IPS-NIHi7 (cell line): ENCODE measurements at regions not wholly inside any gene's neighbourhood (a gene's known extent, or its start where the extent isn't known, plus 50 kb on each side); places are given as distances from the start of the nearest gene placed in this dataset.

Experiments
- DNase-seq: peaks from one replicate; pipeline ENCODE4 v3.0.0; 2012; ENCODE audit warnings: mixed read lengths; ENCODE audit errors: extremely low spot score

DNA sequence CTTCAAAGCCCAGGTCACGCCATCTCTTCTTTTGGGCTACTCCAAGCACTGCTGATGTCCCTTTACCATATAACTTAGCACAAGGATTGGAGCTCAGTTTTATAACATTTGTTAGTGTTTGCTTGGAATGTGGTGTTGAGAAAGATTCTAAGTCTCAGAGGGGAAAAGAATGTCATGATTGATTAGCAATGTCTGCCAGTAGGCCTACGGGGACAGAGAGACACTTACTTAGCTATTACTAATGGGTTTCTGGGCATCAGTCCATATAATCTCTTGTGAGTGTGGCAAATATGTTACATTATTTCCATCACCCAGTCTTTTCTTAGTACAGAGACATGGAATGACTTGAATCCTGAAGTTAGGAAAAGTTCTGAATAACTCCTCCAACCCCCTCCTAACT, 75.4 kb upstream of the FSHB start:
- no peak for DNase-seq

DNA sequence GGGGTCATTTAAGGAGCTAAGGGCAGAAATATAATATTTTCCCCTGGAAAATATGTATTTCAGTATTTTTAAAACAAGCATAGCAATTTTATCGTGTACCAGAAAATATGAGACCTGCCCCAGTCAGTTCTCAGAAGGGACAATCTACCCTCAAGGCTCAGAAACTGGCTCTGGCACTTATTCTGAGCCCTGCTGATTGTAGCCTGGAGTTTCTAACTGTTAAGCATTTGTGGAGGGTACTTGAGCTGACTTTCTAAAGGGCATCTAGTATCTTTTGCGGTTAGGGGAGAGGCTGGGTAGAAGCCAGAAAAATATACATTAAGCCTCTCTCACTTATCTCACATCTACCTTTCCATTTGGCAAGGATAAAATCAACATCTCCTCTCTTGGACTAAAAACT, 71.3 kb upstream of the FSHB start:
- no peak for DNase-seq

DNA sequence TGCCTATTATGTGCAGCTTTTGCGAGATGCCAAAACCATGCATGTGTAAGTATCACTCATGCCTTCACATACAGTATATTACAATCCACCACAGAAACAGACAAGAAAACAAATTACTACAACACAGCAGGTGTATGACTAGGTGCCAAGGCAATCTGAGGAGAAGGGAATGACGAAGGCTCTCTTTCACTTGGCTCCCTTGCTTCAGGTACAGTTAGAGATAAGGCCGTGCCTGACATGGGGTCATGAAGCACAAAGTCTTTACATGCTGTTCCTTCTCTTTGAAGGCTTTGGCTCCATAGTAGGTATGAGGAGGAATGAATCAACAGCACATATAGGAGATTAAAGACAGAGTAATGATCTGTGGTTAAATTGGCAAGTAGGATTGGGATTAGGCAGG, 65.2 kb upstream of the FSHB start:
- DNase-seq = no peak

DNA sequence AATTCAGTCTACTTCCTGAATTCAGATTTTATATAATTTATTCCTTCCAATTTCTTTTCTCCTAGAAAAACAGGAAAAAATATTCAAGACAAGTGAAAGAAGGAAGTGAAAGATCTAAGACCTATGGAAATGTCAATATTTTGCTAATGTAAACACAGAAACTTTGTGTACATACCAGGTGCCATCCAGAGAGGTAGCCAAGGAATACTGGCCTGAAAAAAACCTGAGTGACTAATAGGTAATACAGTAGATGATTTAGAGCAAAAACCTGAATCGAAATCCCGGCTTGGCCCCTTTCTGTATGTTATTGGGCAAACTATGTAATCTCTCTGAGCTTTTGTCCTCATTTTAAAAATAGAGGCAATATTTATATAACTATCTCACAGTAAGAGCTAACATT, 59.2 kb upstream of the FSHB start:
- DNase-seq = no peak

DNA sequence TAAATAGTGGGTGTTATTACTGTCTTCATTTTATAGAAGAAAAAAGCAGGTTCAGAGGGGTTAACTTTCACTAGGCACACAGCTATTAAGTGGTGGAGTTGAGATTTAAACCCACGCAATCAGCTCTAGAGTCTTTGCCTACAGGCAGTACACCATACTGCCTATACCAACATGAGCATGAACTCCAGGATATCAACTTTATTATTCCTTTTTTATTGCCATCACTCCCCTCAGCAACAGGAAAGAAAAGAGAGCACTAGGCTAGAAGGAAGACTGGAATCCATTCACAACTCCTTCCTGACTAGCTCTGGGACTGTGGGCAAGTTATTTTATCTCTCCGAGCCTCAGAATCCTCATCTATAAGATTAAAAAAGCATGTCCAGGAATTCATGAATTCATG, 58.7 kb upstream of the FSHB start:
- DNase-seq = no peak

DNA sequence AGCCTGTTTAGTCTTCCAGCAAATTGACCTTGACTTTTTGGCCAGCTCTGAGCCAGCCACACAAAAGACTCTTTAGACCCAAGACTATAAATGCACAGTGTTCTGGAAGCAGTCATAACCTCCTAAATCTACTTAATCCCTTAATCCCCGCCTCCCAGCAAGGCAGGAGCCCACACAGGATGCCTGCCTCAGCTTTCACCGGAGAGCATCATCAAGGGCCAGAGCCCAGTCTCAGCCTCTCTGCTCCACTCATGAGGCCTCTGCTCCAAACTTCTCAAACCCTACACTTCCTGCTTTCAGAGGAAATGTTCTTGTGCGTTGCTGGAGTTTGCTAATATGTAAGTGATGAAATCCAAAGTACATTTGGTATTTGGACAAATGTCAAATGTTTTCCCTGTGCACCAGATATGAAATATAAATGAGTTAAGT, 57.9 kb upstream of the FSHB start:
- DNase-seq = no peak

DNA sequence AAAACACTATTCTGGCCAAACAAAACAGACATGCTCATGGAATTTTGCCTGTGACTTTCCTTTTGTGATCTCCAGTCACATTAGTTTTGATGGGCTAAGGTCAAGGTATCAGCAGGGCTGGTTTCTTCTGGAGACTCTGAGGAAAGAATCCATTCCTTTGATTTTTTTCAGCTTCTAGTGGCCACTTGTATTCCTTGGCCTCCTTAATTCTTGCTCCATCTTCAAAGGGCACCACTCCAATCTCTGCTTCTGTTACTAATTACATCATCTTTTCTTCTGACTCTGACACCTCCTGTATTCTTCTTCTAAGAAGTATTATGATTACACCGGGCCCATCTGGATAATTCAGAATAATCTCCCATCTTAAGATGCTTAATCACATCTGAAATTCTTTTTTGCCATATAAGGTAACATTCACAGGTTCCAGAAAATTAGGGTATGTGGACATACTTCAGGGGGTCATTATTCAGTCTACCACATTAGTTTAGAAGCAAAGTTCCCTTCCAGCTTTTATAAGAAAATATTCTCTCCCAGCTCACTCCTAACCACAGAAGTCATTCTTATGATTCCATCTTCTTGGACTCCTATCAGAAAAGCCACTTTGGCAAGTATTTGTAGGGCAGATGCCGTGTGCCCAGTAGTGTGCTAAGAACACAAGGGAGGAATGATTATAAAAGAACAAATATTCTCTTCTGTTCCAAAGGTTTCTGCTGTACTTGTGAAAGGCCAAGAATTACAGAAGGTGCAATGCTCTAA, 56.4 kb upstream of the FSHB start:
- DNase-seq = no peak
